MCF 10A (cell line): ENCODE measurements at regions not wholly inside any gene's neighbourhood (a gene's known extent, or its start where the extent isn't known, plus 50 kb on each side); places are given as distances from the start of the nearest gene placed in this dataset.
A peak's percentile ranks its signal among the peaks of the same experiment; 100 is the strongest.

ENCODE experiments used
- BruUV-seq: library from RNA; stranded (reverse); fragments of 400-500 nt; replicated peaks from 2 replicates; lab custom pipeline; 2021; lab: Mats Ljungman, UMichigan
- CTCF ChIA-PET: fragments of 300-600 bp; sonication (Branson Sonifier 250); formaldehyde crosslinking; extraction: SDS; loops from one replicate; lab custom pipeline; 2021; ENCODE audit warnings: antibody characterized with exemption, inconsistent platforms; lab: Yijun Ruan, JAX
- POLR2A ChIA-PET: fragments of 300-600, 350-650 bp; sonication (Branson Sonifier 250); formaldehyde crosslinking; extraction: SDS; loops from one replicate; lab custom pipeline; 2020; ENCODE audit warnings: antibody characterized with exemption, inconsistent platforms; lab: Yijun Ruan, JAX
- DNase-seq: peaks from one replicate; pipeline ENCODE4 v3.0.0-alpha.2; 2018; ENCODE audit not compliant: unreplicated experiment
- H3K27ac Mint-ChIP-seq: one replicate; pipeline ENCODE4 v1.8.0; 2022; ENCODE audit warnings: mild to moderate bottlenecking, low read depth, mixed read lengths; ENCODE audit not compliant: unreplicated experiment
- H3K27me3 Mint-ChIP-seq: one replicate; pipeline ENCODE4 v1.8.0; 2022; ENCODE audit warnings: mixed read lengths; ENCODE audit not compliant: insufficient read depth, unreplicated experiment
- H3K36me3 Mint-ChIP-seq: one replicate; pipeline ENCODE4 v1.8.0; 2022; ENCODE audit warnings: mild to moderate bottlenecking, moderate library complexity, mixed read lengths; ENCODE audit not compliant: insufficient read depth, unreplicated experiment
- H3K4me1 Mint-ChIP-seq: one replicate; pipeline ENCODE4 v1.8.0; 2022; ENCODE audit warnings: mixed read lengths; ENCODE audit not compliant: insufficient read depth, unreplicated experiment
- H3K4me3 Mint-ChIP-seq: one replicate; pipeline ENCODE4 v1.8.0; 2022; ENCODE audit warnings: mild to moderate bottlenecking, moderate library complexity, mixed read lengths; ENCODE audit not compliant: unreplicated experiment
- H3K9me3 Mint-ChIP-seq: one replicate; pipeline ENCODE4 v1.8.0; 2022; ENCODE audit warnings: mixed read lengths; ENCODE audit not compliant: unreplicated experiment
- intact Hi-C: fragments of 100-400 bp; cut with micrococcal nuclease; formaldehyde crosslinking; loops from 2 replicates; pipeline ENCODE4 v1.14.1; 2022
- TF ChIP-seq, protein P1 (sequence below): fragments of 200-600 bp; IDR thresholded peaks from one replicate; pipeline ENCODE4 v1.8.0; 2022; ENCODE audit warnings: antibody characterized with exemption, mild to moderate bottlenecking; ENCODE audit not compliant: unreplicated experiment

DNA sequence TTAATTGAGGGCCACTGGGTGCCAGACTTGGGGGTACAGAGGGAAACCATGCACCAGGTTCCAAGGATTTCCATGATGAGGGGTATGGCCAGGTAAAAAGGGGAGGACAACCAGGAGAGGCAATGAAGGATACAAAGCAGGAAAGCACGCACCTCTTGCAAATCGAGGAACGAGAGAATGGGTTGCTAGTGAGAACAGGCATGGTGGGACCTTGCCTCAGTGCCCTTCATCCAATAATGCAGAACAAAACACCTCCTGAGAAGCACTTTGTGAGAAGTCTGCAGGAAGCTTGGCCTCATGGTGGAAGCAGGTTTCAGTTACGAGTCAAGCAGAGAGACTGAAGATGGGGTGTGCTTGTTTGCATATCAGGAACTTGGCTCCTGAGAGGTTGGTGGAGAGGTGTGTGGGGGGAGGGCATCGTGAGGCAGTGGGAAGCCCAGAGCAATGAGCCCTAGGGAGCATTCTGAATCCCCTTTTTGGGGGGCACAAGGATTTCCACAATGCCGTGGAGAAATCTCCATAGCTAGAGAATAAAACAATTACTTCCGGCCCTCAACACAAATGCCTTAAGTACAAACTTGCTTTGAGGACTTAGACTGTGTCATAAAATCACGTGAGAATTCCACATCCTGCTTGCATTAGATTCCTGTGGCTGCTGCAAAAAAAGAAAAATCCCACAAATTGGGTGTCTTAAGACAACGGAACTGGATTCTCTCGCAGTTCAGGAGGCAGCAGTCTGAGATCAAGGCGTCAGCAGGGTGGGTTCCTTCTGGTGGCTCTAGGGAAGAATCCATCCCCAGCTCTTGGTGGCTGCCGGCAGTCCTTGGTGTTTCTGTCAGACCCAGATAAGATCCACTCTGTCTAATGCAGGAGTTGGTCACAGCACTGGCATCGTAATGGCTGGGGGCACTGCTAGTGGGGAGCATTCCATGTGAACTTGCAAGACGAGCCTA, 54.9 kb upstream of the BACE2 start:
- TF ChIP-seq, protein P1, sequence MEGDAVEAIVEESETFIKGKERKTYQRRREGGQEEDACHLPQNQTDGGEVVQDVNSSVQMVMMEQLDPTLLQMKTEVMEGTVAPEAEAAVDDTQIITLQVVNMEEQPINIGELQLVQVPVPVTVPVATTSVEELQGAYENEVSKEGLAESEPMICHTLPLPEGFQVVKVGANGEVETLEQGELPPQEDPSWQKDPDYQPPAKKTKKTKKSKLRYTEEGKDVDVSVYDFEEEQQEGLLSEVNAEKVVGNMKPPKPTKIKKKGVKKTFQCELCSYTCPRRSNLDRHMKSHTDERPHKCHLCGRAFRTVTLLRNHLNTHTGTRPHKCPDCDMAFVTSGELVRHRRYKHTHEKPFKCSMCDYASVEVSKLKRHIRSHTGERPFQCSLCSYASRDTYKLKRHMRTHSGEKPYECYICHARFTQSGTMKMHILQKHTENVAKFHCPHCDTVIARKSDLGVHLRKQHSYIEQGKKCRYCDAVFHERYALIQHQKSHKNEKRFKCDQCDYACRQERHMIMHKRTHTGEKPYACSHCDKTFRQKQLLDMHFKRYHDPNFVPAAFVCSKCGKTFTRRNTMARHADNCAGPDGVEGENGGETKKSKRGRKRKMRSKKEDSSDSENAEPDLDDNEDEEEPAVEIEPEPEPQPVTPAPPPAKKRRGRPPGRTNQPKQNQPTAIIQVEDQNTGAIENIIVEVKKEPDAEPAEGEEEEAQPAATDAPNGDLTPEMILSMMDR: no peak
- intact Hi-C loops: no loop called here
- DNase-seq: peak; percentile 27
- no TSS peak for BruUV-seq
- H3K27ac Mint-ChIP-seq: no peak overlapping the region
- peaks cover 34% of the 10 kb centered on the region for H3K9me3 Mint-ChIP-seq
- H3K27me3 Mint-ChIP-seq: peaks cover 24% of the 10 kb centered on the region
- H3K36me3 Mint-ChIP-seq: no peaks in the 10 kb centered on the region
- ChIA-PET POLR2A (no interaction called here), CTCF (interaction anchor here (1.0 kb wide), 1 partner anchor 20 kb away, joined by 4 read pairs; no protein-coding TSS in a partner anchor)
- peak overlapping the region; percentile 43 for H3K4me3 Mint-ChIP-seq
- peaks cover 12% of the 10 kb centered on the region for H3K4me1 Mint-ChIP-seq

DNA sequence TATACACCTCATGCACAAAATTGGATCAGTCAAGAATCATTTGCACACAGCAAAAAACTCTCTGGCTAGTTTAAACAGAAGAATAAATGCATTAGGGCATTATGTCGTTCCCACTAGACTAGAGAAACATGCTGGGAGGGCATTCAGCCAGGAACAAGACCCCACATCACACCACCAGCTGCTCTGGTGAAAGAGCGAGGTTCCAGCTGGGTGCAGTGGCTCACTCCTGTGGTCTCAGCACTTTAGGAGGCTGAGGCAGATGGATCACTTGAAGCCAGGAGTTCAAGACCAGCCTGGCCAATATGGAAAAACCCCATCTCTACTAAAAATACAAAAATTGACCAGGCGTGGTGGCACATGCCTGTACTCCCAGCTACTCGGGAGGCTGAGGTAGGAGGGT, 52.1 kb upstream of the BACE2 start:
- no peak overlapping the region for H3K27ac Mint-ChIP-seq

More for the DNA sequence above, 52.1 kb upstream of the BACE2 start:
- TF ChIP-seq, protein P1: no peak
- POLR2A ChIA-PET: no interaction called here
- DNase-seq: no peak
- H3K9me3 Mint-ChIP-seq: peaks cover 19% of the 10 kb centered on the region
- H3K4me3 Mint-ChIP-seq: no peak overlapping the region
- H3K27me3 Mint-ChIP-seq: no peaks in the 10 kb centered on the region
- H3K36me3 Mint-ChIP-seq: no peaks in the 10 kb centered on the region
- CTCF ChIA-PET: interaction anchor here (0.5 to 1.7 kb wide), 2 partner anchors 18 to 616 kb away, joined by 3 to 7 read pairs; no protein-coding TSS in a partner anchor
- intact Hi-C loops: no loop called here
- BruUV-seq: no TSS peak
- peaks cover 12% of the 10 kb centered on the region for H3K4me1 Mint-ChIP-seq
